ENCODE measurements at regions not wholly inside any gene's neighbourhood (a gene's known extent, or its start where the extent isn't known, plus 50 kb on each side); places are given as distances from the start of the nearest gene placed in this dataset.
"Not testable (repeated sequence)": the region's sequence is repeated elsewhere in the genome, so short reads cannot be mapped to it uniquely, and the experiment has no call there.

- H2BK20ac ChIP-seq (ENCODE audit: low read depth, low read length, poor library complexity, severe bottlenecking); H3K79me1 ChIP-seq (ENCODE audit: insufficient read depth, low read depth, low read length, poor library complexity, severe bottlenecking); H3K27ac ChIP-seq (ENCODE audit: insufficient read length, low read depth, low read length); H3K79me2 ChIP-seq (ENCODE audit: insufficient read depth, low read length); H3K4me3 Mint-ChIP-seq; H2BK12ac ChIP-seq (ENCODE audit: insufficient read length, low read depth, low read length); H3K9me3 ChIP-seq (ENCODE audit: control insufficient read depth, low read depth, low read length); H4K91ac ChIP-seq (ENCODE audit: insufficient read length, low read depth, low read length); DNase-seq; H3K4me2 ChIP-seq (ENCODE audit: insufficient read depth, insufficient read length, low read length); H3K23ac ChIP-seq (ENCODE audit: insufficient read length, low read depth, low read length); H4K8ac ChIP-seq (replicated peaks; ENCODE audit: insufficient read length, low read depth, low read length); H3K56ac ChIP-seq (ENCODE audit: insufficient read length, low read depth, low read length); H3K4ac ChIP-seq (ENCODE audit: low read depth, low read length); H3K23me2 ChIP-seq (ENCODE audit: insufficient read length, low read depth, low read length, poor library complexity, severe bottlenecking); H2BK120ac ChIP-seq (ENCODE audit: low read depth, low read length, poor library complexity, severe bottlenecking); H3K27ac Mint-ChIP-seq; H4K5ac ChIP-seq (ENCODE audit: insufficient read length, low read depth, low read length); H2AFZ ChIP-seq (ENCODE audit: low read length); H4K20me1 ChIP-seq (ENCODE audit: control insufficient read depth, insufficient read depth, insufficient read length); H2AK5ac ChIP-seq (ENCODE audit: insufficient read length, low read length); H3T11ph ChIP-seq (ENCODE audit: low read length); H3K4me1 Mint-ChIP-seq; H2BK5ac ChIP-seq (ENCODE audit: insufficient read length, low read length); H2BK15ac ChIP-seq (ENCODE audit: low read depth, low read length); H3K4me1 ChIP-seq (ENCODE audit: insufficient read depth, low read length); H3K14ac ChIP-seq (ENCODE audit: insufficient read depth, low read length); H3K9ac ChIP-seq (ENCODE audit: extremely low read depth, insufficient read length, low read length); H3K27me3 ChIP-seq (ENCODE audit: insufficient read depth, low read length); H3K27me3 Mint-ChIP-seq (ENCODE audit: low read depth); H3K18ac ChIP-seq (ENCODE audit: insufficient read length, low read depth, low read length): not testable (repeated sequence)
- peaks cover 9 to 27% (median 14%) of the 10 kb centered on the region in 3 experiments for H3K36me3 Mint-ChIP-seq (ENCODE audit: insufficient read depth in 1 of 3, low read depth in 3 of 3)
- no CpG with 5 or more reads among the region's 3 CpGs for WGBS (ENCODE audit: extremely low coverage, insufficient read length, low lambda C conversion rate)
- peaks cover 20 to 24% of the 10 kb centered on the region in 2 experiments for H3K9me3 Mint-ChIP-seq
Measured at GRCh38 chr12:27171494-27171893, 72.6 kb upstream of the STK38L start.
